Epithelial cell of proximal tubule (primary cell): ENCODE measurements at regions not wholly inside any gene's neighbourhood (a gene's known extent, or its start where the extent isn't known, plus 50 kb on each side); places are given as distances from the start of the nearest gene placed in this dataset.

Experiments
- DNase-seq: peaks from one replicate; pipeline ENCODE4 v3.0.0-alpha.2; 2011; ENCODE audit warnings: low read depth
- H3K4me3 ChIP-seq: 2 replicates; pipeline ENCODE4 v1.5.1; 2011; ENCODE audit warnings: low read depth, mild to moderate bottlenecking, low read length
- CTCF ChIP-seq: conservative IDR thresholded peaks from 2 replicates; pipeline ENCODE4 v1.5.1; 2012; ENCODE audit warnings: low read depth, mild to moderate bottlenecking, low read length

GRCh38 chr3:23073724-23074305 is 129.3 kb upstream of the UBE2E2 start:
- TF ChIP-seq CTCF: no peak
- peak; percentile 84 for DNase-seq
- H3K4me3 ChIP-seq: no peak overlapping the region

- no peak for TF ChIP-seq CTCF
- DNase-seq: no peak
- H3K4me3 ChIP-seq: no peak overlapping the region
Measured at GRCh38 chr3:23075496-23075895, 127.6 kb upstream of the UBE2E2 start.

DNA sequence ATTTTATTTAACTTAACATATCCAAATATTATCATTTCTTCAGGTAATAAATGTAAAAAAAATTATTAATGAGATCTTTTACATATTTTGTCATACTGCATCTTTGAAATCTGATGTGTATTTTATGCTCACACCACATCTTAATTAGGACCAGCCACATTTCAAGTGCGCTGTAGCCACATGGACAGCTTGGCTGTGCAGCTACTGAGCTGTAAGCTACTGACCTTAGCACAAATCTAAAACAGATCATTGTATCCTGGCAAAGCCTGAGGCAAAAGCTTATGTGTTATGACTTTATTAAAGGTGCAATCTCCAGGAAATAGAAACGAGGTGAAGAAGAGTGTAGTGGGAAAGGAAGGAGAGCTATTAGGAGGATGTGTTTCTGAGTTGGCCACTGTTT is 126.7 kb upstream of the UBE2E2 start:
- no peak for DNase-seq
- no peak for TF ChIP-seq CTCF
- no peak overlapping the region for H3K4me3 ChIP-seq

DNA sequence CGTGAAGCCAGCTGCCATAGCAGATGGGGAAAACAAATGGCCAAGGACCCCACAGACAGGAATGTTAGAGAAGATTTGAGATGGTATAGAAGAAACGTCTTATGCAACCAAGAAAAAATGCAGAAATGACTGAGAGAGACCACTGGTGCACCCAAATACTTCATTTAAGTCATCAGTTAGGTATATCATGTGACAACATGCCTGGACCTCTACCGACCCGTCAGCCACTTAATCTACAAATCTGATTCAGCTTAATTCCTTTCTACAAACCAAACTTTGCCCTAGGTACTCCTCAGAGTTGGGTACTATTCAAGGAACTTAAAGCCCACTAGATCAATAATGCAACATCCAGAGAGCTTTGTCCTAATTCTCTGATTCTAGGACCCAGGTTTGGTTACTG is 126.0 kb upstream of the UBE2E2 start:
- no peak for TF ChIP-seq CTCF
- H3K4me3 ChIP-seq: no peak overlapping the region
- DNase-seq: no peak

DNA sequence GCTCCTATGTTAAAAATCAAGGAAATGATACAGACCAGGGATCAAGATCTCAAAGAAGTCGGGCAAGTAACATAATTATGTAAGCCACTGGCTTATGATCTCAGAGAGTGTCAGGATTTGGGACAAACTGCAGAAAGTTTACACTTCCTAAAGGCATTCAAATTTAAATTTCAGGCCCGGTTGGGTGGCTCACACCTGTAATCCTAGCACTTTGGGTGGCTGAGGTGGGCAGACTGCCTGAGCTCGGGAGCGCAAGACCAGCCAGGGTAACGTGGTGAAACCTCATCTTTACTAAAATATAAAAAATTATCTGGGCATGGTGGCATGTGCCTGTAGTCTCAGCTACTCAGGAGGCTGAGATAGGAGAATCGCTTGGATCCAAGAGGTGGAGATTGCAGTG is 124.4 kb upstream of the UBE2E2 start:
- H3K4me3 ChIP-seq: no peak overlapping the region
- no peak for TF ChIP-seq CTCF
- DNase-seq: no peak

DNA sequence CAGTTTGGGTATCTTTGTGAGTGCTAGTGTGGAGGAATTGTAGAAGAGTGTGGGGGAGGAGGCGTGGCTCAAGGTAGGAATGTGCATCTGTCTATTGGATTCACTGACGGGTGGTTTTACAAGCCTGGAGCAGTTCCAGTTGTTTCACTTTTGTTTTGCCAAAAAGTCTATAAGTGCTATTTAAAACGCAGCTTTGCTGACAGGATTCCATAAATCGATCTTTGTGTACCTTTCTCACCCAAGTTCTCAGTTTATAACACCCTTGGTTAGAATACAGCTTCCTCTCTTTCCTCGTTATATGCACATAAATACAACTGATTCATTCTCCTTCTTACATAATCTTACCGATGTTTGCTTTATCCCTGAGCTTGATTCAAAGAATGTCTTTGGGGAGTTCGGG is 123.2 kb upstream of the UBE2E2 start:
- DNase-seq: no peak
- H3K4me3 ChIP-seq: no peak overlapping the region
- TF ChIP-seq CTCF: no peak

DNA sequence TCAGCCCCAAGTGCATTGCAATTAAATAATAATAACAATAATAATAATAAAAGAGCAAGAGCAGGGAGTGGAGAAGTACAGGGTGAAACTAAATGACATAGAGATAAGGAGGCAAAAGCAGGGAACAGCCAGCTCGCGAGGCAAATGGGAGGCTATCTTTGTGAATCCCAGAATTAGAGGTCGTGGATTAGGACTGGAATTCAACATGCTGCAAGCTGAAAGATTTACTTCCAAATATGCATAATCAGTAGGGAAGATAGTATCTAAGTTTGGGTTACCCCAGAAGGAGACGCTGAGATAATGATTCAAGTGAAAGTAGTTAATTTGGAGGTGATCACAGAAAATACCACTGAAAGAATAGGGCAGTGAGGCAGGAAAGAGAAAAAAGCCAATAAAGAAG is 119.4 kb upstream of the UBE2E2 start:
- no peak for DNase-seq
- no peak overlapping the region for H3K4me3 ChIP-seq
- TF ChIP-seq CTCF: no peak
